GM19397 (cell line): ENCODE measurements at regions not wholly inside any gene's neighbourhood (a gene's known extent, or its start where the extent isn't known, plus 50 kb on each side); places are given as distances from the start of the nearest gene placed in this dataset.

Experiments
- ATAC-seq: cut with Tn5 transposase; IDR thresholded peaks from one replicate; pipeline ENCODE4 v1.9.1; 2021; ENCODE audit warnings: mild to moderate bottlenecking, moderate library complexity; ENCODE audit not compliant: unreplicated experiment

DNA sequence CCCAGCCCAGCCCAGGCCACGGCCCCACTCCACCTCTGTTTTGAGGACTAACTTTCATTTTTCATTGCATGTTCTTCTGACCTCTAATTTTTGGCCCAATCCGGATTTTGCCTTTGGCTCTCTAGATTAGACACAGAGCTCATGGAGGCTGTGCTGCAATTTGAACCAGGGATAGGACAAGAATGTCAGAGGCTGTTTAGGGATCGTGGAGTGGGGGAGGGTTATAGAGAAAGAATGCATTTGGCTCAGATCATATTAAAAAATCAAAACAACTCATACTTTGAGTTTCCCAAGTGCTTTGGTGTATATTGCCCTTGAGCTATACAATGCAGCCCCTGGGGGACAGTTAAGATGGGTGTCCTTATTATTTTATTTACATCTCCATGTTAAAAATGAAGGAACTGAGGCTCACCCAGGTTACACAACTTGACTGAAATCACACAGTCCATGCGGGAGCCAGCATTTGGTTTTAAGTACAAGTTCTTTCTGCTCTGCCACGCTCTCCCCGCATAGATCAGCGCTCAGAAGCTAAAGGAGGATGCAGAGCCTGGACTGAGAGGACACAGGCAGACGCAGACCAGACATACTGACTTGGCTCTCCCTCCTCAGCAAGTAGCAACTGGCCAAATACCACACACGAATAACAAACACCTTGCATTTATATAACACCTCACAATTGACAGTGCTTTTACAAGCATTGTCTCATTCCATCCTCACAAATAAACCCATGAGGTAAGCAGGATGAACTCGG, 126.4 kb upstream of the RAI14 start:
- ATAC-seq, result no peak

GRCh38 chr5:34530637-34531036, 125.5 kb upstream of the RAI14 start:
- ATAC-seq, result no peak

- no peak for ATAC-seq
These were observed 124.3 kb upstream of the RAI14 start for GRCh38 chr5:34531751-34532360.

DNA sequence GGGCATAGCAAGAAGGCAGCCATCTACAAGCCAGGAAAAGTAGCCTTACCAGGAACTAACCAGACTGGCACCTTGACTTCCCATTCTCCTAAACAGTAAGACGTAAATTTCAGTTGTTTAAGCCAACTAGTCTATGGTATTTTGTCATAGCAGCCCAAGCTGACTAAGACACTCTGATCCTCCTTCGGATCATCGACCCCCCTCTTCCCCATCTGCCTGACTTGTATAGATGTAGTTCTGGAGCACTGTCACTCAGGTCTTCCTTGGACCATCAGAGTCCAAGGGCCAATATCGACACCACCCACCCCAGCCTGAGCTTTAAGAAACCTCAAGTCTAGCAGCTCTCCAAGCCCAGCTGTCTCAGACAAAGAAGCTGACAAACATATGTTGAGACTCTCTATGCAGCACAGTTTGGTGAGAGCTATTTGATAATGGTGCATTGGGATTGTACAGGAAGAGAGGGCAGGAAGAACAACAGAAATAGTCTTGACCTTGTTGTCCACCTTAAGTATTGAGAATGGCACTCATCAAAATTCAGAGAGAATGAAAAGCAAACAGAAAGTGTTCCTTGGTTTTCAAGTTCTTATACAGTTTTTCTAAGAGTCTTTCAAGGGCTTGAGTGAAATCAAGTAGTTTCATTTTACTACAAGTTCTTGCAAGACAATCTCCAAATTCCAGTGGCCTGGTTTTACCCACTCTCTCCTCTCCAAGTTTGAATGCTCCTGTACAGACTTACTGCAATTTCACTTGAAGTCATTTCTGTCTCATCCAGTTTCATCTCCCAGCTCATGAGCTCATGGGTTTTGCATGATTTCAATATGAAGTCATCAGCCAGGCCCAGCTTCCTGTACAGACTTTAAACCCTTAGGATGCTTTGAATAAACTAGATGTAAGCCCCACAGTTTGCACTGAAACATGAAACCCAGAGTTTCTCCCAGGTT, 122.3 kb upstream of the RAI14 start:
- ATAC-seq, result peak; percentile 85

DNA sequence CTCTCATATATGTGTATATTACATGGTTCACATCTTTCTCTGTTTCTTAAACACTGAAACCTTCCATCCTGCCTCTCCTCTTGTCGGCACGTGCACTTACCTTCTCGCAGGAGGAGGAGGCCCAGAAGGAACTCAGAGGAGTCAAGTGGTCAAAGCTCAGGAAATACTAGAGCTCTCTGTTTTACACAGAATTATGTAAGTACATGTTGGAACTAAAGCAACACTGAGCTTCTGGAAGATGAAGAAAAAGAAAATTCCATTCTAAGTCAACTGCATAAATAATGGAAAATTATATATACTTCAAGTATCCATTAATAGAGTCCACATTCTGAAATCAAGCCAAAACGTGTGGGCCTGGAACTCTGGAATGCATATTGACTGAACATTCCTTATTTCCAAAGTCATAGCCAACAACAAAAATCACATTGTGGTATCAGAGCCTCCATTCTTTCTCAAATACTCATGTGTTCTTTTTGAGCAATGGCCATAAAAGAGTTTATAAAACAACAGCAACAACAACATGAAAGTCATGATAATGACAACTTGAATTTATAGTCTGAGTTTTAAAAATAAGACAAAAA, 121.5 kb upstream of the RAI14 start:
- ATAC-seq, result no peak

- ATAC-seq, result no peak
These were observed 120.7 kb upstream of the RAI14 start for GRCh38 chr5:34535433-34535832.

- no peak for ATAC-seq
These were observed 120.0 kb upstream of the RAI14 start for GRCh38 chr5:34535944-34536623.

DNA sequence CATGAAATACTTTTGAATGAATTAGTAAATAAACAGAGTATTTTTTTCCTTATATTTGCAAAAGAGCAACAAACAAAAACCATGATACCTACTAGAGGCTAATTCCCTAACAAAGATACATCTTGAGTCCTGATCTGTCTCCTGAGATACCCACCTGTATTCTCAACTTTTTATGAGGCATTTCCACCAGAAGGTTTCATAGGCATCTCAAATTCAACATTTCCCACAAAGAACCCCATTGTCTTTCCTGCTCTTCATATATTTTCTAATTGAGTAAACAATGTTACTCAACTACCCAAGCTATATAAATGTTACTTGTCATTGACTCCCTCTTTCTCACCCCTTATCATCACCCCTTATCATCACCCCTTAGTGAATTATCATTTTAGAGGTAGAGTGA, 119.4 kb upstream of the RAI14 start:
- no peak for ATAC-seq

DNA sequence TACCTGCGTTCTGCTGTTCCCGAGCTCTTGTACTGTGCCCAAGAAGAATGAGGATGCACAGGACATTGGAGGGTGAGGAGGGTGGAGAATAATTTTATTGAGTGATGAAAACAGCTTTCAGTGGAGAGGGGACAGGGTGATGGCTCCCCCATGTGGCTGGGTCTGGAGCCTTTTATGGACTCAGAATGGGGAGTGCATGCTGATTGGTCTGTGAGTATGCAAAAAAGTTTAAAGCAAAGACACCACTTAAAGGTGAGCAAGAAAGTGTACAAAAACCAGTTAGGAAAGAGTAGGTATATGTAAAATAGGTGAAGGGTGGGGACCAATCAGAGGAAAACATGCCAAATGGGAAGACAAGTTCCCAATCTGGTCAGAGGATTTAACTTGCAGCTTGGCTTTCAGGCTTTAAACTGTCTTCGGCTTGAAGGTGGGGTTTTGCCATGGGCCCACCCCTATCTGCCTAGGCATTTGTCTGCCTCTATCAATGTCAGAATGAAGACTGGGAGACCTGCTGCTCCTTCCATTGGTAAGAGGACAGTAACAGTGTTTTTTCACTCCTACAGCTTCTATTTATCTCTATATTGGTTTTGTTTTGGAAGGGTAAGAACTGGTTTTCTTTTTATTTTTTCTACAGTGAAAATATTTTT, 118.0 kb upstream of the RAI14 start:
- no peak for ATAC-seq

GRCh38 chr5:34539183-34539582, 116.9 kb upstream of the RAI14 start:
- ATAC-seq, result no peak

GRCh38 chr5:34541067-34541466, 115.1 kb upstream of the RAI14 start:
- ATAC-seq, result no peak

DNA sequence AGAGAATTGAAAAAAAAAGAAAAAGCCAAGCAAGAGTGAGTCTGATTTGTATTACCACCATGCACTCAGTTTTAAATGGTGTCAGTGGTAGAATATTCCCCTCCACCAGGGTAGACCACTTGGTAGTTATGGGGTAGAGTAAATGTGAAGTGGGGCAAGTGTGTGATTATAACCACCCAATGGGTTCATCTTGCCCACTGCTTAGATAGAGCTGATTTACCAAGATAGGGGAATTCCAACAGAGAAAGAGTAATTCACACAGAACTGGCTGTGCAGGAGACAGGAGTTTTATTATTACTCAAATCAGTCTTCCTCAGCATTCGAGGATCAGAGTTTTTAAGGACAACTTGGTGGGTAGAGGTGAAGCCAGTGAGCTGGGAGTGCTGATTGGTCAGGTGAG, 113.3 kb upstream of the RAI14 start:
- no peak for ATAC-seq

- ATAC-seq, result no peak
These were observed 112.4 kb upstream of the RAI14 start for GRCh38 chr5:34543687-34544086.

DNA sequence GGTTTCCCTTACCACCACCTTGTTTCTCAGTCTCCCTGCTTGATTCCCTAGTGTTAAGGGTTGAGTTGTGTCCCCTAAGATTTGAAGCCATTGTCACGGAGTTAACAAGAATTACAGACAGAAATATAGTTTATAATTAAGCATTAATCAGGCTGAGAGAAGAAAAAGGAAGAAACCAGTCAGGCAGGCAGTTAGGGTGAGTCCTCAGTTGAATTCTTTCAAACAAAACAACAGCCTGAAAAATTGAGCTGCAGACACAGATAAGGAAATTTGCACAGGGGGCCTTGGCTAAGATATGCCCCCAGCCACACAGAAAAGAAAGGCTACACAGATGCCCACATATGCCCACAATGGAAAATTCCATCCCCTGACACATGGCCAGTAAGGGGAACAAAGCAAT, 111.7 kb upstream of the RAI14 start:
- no peak for ATAC-seq

- no peak for ATAC-seq
These were observed 111.0 kb upstream of the RAI14 start for GRCh38 chr5:34545164-34545563.

DNA sequence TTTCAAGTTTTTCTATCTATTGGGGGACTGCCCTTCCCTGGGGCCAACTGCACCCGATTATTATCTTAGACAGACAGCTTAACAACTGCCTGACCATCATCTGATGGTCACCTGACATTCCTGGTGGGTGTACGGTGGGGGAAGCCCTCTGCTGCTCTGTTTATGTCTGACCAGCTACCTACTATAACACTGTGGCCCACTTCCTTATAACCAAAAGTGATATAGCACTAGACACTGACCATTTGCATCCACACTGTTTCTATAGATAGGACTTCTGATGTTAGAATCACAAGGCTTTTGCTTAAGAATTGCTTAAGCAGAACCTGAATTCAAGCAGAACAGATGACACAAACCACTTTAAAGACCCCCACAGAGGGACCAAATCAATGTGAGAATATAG, 110.5 kb upstream of the RAI14 start:
- no peak for ATAC-seq

DNA sequence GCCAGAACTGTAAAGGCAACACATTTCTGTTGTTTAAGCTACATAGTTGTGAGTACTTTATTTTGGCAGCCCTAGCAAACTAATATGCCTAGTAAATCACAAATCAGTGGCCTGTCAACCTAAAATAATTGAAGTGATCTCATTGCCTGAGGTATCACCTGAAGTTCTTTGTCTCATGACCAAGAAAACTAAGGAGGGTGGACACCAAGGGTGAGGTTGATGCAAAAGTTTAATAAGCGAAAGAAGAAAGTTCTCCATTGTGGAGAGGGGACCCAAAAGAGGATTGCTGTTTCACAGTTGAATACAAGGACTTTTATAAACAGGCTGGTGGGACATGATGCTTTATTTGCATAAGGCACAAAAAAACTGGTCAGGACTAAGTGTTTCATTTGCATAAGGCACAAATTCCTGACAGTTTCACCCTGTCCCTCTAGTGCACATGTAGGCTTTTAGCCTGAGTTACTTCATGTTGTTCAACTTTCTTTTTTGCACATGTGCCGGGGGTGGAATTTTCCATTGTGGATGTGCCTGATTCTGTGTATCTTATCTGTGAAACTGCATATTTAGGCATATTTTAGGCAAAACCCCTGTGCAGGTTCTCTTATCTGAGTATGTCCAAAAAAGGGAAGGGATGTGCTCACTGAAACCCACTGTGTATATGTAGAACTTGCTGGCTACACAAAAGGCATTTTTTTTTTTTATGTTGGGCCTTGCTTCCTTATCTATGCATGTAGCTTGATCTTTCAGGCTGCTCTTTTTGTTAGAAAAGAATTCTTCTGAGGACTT, 108.6 kb upstream of the RAI14 start:
- ATAC-seq, result no peak

- no peak for ATAC-seq
These were observed 108.1 kb upstream of the RAI14 start for GRCh38 chr5:34548086-34548403.

DNA sequence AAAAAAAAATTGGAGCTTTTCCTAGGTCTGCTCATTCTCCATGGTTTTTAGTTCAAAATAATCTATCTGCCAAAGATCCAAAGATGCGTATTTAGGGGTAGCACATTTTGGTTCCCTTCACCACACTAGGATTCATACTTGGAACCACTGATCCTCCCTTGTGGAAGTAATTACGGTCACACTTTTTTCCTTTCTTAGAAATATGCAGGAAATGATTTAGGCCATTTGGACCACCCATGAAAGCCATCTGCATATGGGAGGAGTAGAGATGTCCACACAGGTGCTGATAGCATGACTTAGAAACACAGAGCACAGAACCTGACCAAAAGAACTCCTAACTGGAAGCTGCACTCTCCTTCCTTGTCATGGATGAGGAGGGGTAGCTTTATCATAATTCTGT, 105.9 kb upstream of the RAI14 start:
- no peak for ATAC-seq

GRCh38 chr5:34550964-34551363, 105.2 kb upstream of the RAI14 start:
- ATAC-seq, result no peak
